Heart right ventricle (tissue), 16 donors: ENCODE measurements at regions not wholly inside any gene's neighbourhood (a gene's known extent, or its start where the extent isn't known, plus 50 kb on each side); places are given as distances from the start of the nearest gene placed in this dataset.
"Not testable (repeated sequence)": the region's sequence is repeated elsewhere in the genome, so short reads cannot be mapped to it uniquely, and the experiment has no call there.

Experiments used
- ATAC-seq, 8 donors: fragments of 200-7000 bp; cut with Tn5 transposase; one replicate each; pipeline ENCODE4 v1.9.1; 2020; ENCODE audit warnings: mild to moderate bottlenecking in 8 of 8, moderate library complexity in 8 of 8, moderate number of reproducible peaks in 1 of 8
- DNase-seq, 2 donors: peaks; one replicate each; pipeline ENCODE4 v3.0.0-alpha.2; 2020
- H3K27ac ChIP-seq, 10 donors: fragments of 200-600 bp; sonication (generic) in 2 of 10; one replicate each; pipeline versions ENCODE4 v1.5.0 to v1.8.0; 2020 to 2022; ENCODE audit warnings: mild to moderate bottlenecking in 3 of 10
- H3K27me3 ChIP-seq, 7 donors: fragments of 200-600 bp; one replicate each; pipeline ENCODE4 v1.8.0; 2021 to 2022; ENCODE audit warnings: mild to moderate bottlenecking in 2 of 7
- H3K36me3 ChIP-seq, 9 donors: fragments of 200-600 bp; sonication (generic) in 1 of 9; one replicate each; pipeline versions ENCODE4 v1.5.0 to v1.8.0; 2020 to 2022; ENCODE audit warnings: mild to moderate bottlenecking in 2 of 9
- H3K4me1 ChIP-seq, 9 donors: fragments of 200-600 bp; sonication (generic) in 1 of 9; one replicate each; pipeline versions ENCODE4 v1.5.0 to v1.8.0; 2020 to 2022; ENCODE audit warnings: mild to moderate bottlenecking in 4 of 9
- H3K4me3 ChIP-seq, 10 donors: fragments of 200-600 bp; sonication (generic) in 2 of 10; one replicate each; pipeline versions ENCODE4 v1.5.0 to v1.8.0; 2020 to 2022; ENCODE audit warnings: mild to moderate bottlenecking in 7 of 10, moderate library complexity in 2 of 10
- H3K9me3 ChIP-seq, 11 donors: fragments of 200-600 bp in 10 of 11; sonication (generic) in 2 of 11; one replicate each; pipeline versions ENCODE4 v1.5.0 to v1.8.0; 2013 to 2022; ENCODE audit warnings: mild to moderate bottlenecking in 2 of 11, control low read depth in 1 of 11, moderate library complexity in 1 of 11
- WGBS, 2 donors: extraction: QIAGEN DNeasy Blood & Tissue Kit; methylation state at CpG; one replicate each; pipeline ENCODE4 v1.1.7; 2013; ENCODE audit warnings: inconsistent platforms in 1 of 2; 5-methylcytosine and 5-hydroxymethylcytosine counted together
- intact Hi-C, 10 donors: fragments of 100-400 bp; cut with DNase I; formaldehyde crosslinking; loops; one replicate each; pipeline versions ENCODE4 v1.11.1 to v1.14.2; 2022
- TF ChIP-seq, protein P1 (sequence below), 9 donors: fragments of 200-600 bp; sonication (generic) in 2 of 9; IDR thresholded peaks; one replicate each; pipeline versions ENCODE4 v1.5.0 to v1.8.0; 2021 to 2022; ENCODE audit warnings: antibody characterized with exemption in 9 of 9, mild to moderate bottlenecking in 5 of 9, moderate library complexity in 1 of 9
- donor health status: Arrhythmogenic right ventricular cardiomyopathy.
- donor health status: ischemic (EF 13 %, LVEDD 7.1; RV severe dilation, severe dysfunction).
- donor health status: healthy with polysubstance abuse.
- donor health status: DM: no; HTN: yes; CAD: no.
- donor health status: DM: no; HTN: no; CAD: no.
- donor health status: ischemic (EF 25% LVEDD 6.9; RV normal size, moderate dysfunction).
- donor health status: ischemic (EF 25% LVEDD 5.7; RV mildly dilated, moderate dysfunction).
- donor health status: healthy.
- donor health status: DM: yes; HTN: yes; CAD: no.
- donor health status: Ischemic cardiomyopathy.
- donor health status: ischemic (EF 35%, LVEDD 5.7; RV mildly dilated, moderate dysfunction).
- donor health status: nonischemic (EF 11% LVEDD 7.7; RV severe dilation, severe dysfunction).
- donor health status: DM: yes; HTN: yes; CAD: no.
- donor health status: PGD.
- donor health status: ischemic (EF 29% LVEDD 5.4; RV normal size, mild dysfunction).
- donor health status: nonischemic (EF 23%, LVEDD 6.1; RV moderate dilation, normal function).

DNA sequence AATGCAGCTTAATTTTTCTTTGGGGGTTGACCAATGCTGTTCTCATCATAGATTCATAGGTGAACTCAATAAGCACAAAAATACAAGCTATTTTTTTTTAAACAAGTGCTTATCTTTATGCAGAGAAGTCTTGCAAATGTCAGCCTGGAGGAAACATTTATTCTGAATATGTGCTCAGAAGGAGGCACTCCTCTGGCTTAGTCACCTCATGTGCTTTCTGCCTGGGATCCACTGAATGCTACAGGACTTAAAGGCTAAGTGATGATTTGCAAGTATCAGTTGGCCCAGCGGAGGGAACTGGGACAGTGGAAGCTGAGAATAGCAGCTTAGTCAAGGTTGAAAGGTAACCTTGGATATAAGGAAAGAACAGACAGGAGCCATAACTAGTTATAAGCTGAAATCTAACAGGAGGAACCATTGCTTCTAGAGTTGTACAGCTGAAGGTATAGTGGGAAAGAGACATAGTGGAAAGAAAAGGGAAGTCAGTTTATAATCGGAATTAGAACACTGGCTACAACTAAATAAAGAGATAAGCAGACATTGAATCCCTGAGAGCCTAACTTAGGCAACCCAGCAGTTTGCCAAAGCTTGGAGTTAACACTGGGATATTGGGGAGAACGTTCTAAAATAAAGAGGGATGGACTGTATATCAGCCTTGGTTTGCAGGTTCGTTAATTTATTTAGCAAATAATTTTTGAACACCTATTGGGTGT is 488.7 kb downstream of the SUCLG1 start:
- Histone ChIP-seq H3K4me1 (no peaks in the 10 kb centered on the region), H3K27ac (no peak overlapping the region), H3K9me3 (no peaks in the 10 kb centered on the region), H3K36me3 (no peaks in the 10 kb centered on the region), H3K4me3 (no peak overlapping the region), H3K27me3 (no peaks in the 10 kb centered on the region)
- intact Hi-C loops = no loop called here
- TF ChIP-seq, protein P1, sequence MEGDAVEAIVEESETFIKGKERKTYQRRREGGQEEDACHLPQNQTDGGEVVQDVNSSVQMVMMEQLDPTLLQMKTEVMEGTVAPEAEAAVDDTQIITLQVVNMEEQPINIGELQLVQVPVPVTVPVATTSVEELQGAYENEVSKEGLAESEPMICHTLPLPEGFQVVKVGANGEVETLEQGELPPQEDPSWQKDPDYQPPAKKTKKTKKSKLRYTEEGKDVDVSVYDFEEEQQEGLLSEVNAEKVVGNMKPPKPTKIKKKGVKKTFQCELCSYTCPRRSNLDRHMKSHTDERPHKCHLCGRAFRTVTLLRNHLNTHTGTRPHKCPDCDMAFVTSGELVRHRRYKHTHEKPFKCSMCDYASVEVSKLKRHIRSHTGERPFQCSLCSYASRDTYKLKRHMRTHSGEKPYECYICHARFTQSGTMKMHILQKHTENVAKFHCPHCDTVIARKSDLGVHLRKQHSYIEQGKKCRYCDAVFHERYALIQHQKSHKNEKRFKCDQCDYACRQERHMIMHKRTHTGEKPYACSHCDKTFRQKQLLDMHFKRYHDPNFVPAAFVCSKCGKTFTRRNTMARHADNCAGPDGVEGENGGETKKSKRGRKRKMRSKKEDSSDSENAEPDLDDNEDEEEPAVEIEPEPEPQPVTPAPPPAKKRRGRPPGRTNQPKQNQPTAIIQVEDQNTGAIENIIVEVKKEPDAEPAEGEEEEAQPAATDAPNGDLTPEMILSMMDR (IDR thresholded peaks at IDR 0.05) = no peak
- no peak for ATAC-seq
- WGBS, 2 donors = 77 to 79% methylated on average over 4 of the region's 4 CpGs
- no peak for DNase-seq

DNA sequence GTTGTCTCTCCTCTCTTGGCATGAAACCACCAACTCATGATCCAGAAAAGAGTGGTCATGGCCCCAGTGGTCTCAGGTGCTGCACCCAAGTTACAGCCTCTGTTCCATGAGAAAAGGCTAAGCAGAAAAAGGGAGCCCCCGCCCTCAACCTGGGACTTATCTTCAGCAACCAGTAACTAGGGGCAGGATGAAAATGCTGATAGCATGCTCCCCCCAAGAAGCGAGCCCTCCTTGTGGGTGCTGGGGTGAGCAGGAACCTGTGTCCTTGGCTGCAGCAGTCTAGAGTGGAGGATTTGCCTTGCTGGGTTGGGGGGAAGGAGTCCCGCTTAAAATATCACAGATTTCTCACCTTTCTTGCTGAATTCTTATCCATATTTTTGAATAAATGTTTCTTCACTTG is 490.0 kb downstream of the SUCLG1 start:
- TF ChIP-seq, protein P1 (IDR thresholded peaks at IDR 0.05) = no peak
- intact Hi-C loops = no loop called here
- H3K36me3 ChIP-seq = no peaks in the 10 kb centered on the region

DNA sequence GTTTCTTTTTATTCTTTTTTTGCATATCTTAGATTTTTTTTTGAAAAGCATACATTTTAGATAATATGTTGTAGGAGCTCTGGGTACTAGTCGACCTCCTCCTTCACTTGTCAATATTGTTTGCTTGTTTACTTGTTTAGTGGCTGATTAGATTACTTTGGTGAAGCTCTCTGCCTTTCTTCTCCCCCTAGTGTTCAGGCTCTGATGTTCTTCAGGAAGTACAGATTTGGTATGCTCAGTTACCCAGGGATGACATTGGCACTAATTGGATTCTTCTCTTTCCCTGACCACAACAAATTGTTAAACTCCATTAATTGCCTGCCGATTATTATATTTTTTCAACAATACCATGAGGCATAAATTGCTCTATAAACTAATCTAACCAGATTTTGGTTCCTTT is 491.2 kb downstream of the SUCLG1 start:
- Histone ChIP-seq H3K9me3 (no peaks in the 10 kb centered on the region), H3K36me3 (no peaks in the 10 kb centered on the region), H3K4me1 (no peaks in the 10 kb centered on the region), H3K27me3 (no peaks in the 10 kb centered on the region), H3K27ac (no peak overlapping the region), H3K4me3 (no peak overlapping the region)
- DNase-seq (no peak), ATAC-seq (no peak)
- intact Hi-C loops = no loop called here
- TF ChIP-seq, protein P1 (IDR thresholded peaks at IDR 0.05) = no peak
- WGBS, 2 donors = 60 to 62% methylated on average over 2 of the region's 2 CpGs

More for the DNA sequence above, 490.0 kb downstream of the SUCLG1 start:
- H3K27ac ChIP-seq = no peak overlapping the region
- WGBS, 2 donors = 85 to 88% methylated on average over 3 of the region's 3 CpGs
- no peaks in the 10 kb centered on the region for H3K9me3 ChIP-seq
- ATAC-seq (no peak), DNase-seq (no peak)
- no peaks in the 10 kb centered on the region for H3K27me3 ChIP-seq
- H3K4me3 ChIP-seq = no peak overlapping the region
- no peaks in the 10 kb centered on the region for H3K4me1 ChIP-seq

DNA sequence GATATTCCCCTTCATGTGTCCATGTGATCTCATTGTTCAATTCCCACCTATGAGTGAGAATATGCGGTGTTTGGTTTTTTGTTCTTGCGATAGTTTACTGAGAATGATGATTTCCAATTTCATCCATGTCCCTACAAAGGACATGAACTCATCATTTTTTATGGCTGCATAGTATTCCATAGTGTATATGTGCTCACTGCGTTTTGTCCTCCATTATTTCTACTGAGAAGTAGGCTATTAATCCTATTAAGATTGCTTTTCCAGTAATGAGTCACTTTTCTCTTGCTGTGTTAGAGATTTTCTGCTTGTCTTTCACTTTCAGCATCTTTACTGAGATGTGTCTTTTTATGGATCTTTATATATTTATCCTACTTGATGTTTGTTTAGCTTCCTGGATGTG is 492.1 kb downstream of the SUCLG1 start:
- intact Hi-C loops, H3K27ac ChIP-seq, H3K27me3 ChIP-seq, H3K4me3 ChIP-seq, ATAC-seq, H3K36me3 ChIP-seq, H3K9me3 ChIP-seq, H3K4me1 ChIP-seq, DNase-seq: not testable (repeated sequence)
- 91 to 97% methylated on average over 1 of the region's 3 CpGs for WGBS, 2 donors

DNA sequence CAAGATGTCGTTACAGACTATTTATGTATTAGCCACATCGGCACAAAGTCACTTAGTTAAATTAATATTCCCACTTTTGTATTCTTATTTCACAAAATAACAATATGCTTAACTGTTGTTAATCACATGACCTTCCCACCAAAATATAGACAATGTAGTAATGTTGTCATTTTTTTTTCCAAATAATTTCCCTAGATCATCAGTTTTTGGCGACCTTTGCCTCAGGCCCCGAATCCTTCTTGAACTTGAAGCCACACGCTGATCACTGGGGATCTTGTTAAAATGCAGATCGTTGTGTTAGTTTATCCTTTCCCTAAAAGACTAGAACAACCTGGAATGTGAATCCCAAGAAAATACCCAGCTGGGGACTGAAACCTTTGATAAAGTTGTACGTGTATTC is 497.6 kb downstream of the SUCLG1 start:
- TF ChIP-seq, protein P1 (IDR thresholded peaks at IDR 0.05) = no peak
- no peaks in the 10 kb centered on the region for H3K27me3 ChIP-seq
- WGBS, 2 donors = 89 to 90% methylated on average over 7 of the region's 7 CpGs
- H3K36me3 ChIP-seq = no peaks in the 10 kb centered on the region
- no peaks in the 10 kb centered on the region for H3K4me1 ChIP-seq
- no peak overlapping the region for H3K27ac ChIP-seq
- no peak for DNase-seq
- no peak overlapping the region for H3K4me3 ChIP-seq
- ATAC-seq = no peak
- no peaks in the 10 kb centered on the region for H3K9me3 ChIP-seq
- intact Hi-C loops = no loop called here
